ENCODE measurements at regions not wholly inside any gene's neighbourhood (a gene's known extent, or its start where the extent isn't known, plus 50 kb on each side); places are given as distances from the start of the nearest gene placed in this dataset.
A peak's percentile ranks its signal among the peaks of the same experiment; 100 is the strongest.

- H3K36me3 Mint-ChIP-seq, result no peaks in the 10 kb centered on the region
- H3K27ac Mint-ChIP-seq, result no peak overlapping the region
- Histone ChIP-seq H3K36me3 (no peaks in the 10 kb centered on the region), H3F3A (ENCODE audit: low read depth) (peaks cover 5% of the 10 kb centered on the region), H3K4me2 (no peak overlapping the region), H3K9me3 (ENCODE audit: low read depth) (no peaks in the 10 kb centered on the region), H3K4me3 (no peak overlapping the region), H3K27me3 (no peaks in the 10 kb centered on the region), H3K79me2 (ENCODE audit: low read depth) (no peaks in the 10 kb centered on the region), H4K20me1 (ENCODE audit: low read depth) (no peaks in the 10 kb centered on the region), H3K4me1 (peaks cover 17% of the 10 kb centered on the region), H3K9ac (no peak overlapping the region), H2AFZ (replicated peaks) (no peak overlapping the region), H3K27ac (no peak overlapping the region)
- H3K9me3 Mint-ChIP-seq, result no peaks in the 10 kb centered on the region
- H3K4me3 Mint-ChIP-seq, result no peak overlapping the region
- TF ChIP-seq EZH2 (IDR thresholded peaks at IDR 0.05) (no peak), EZH2phosphoT487 (IDR thresholded peaks at IDR 0.05) (no peak)
- TF ChIP-seq, protein P1, sequence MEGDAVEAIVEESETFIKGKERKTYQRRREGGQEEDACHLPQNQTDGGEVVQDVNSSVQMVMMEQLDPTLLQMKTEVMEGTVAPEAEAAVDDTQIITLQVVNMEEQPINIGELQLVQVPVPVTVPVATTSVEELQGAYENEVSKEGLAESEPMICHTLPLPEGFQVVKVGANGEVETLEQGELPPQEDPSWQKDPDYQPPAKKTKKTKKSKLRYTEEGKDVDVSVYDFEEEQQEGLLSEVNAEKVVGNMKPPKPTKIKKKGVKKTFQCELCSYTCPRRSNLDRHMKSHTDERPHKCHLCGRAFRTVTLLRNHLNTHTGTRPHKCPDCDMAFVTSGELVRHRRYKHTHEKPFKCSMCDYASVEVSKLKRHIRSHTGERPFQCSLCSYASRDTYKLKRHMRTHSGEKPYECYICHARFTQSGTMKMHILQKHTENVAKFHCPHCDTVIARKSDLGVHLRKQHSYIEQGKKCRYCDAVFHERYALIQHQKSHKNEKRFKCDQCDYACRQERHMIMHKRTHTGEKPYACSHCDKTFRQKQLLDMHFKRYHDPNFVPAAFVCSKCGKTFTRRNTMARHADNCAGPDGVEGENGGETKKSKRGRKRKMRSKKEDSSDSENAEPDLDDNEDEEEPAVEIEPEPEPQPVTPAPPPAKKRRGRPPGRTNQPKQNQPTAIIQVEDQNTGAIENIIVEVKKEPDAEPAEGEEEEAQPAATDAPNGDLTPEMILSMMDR (IDR thresholded peaks at IDR 0.05), result no peak
- H3K4me1 Mint-ChIP-seq, result peaks cover 18% of the 10 kb centered on the region
- H3K27me3 Mint-ChIP-seq (ENCODE audit: insufficient read depth, low read depth), result no peaks in the 10 kb centered on the region
- no peak for DNase-seq (ENCODE audit: low spot score)
These were observed 76.5 kb upstream of the PPP1R3C start for GRCh38 chr10:91709394-91709798.

GRCh38 chr10:91708174-91708861 lies 75.4 kb upstream of the PPP1R3C start:
- Histone ChIP-seq H4K20me1 (ENCODE audit: low read depth) (no peaks in the 10 kb centered on the region), H3K36me3 (no peaks in the 10 kb centered on the region), H3K79me2 (ENCODE audit: low read depth) (no peaks in the 10 kb centered on the region), H2AFZ (replicated peaks) (no peak overlapping the region), H3K27ac (no peak overlapping the region), H3F3A (ENCODE audit: low read depth) (peaks cover 5% of the 10 kb centered on the region), H3K4me2 (no peak overlapping the region), H3K9me3 (ENCODE audit: low read depth) (no peaks in the 10 kb centered on the region), H3K4me3 (no peak overlapping the region), H3K27me3 (no peaks in the 10 kb centered on the region), H3K9ac (no peak overlapping the region), H3K4me1 (peaks cover 17% of the 10 kb centered on the region)
- no peak for TF ChIP-seq EZH2phosphoT487 (IDR thresholded peaks at IDR 0.05)
- TF ChIP-seq EZH2 (IDR thresholded peaks at IDR 0.05), result no peak
- TF ChIP-seq, protein P1 (IDR thresholded peaks at IDR 0.05), result no peak
- no peak for DNase-seq (ENCODE audit: low spot score)
- no peaks in the 10 kb centered on the region for H3K27me3 Mint-ChIP-seq (ENCODE audit: insufficient read depth, low read depth)
- H3K9me3 Mint-ChIP-seq, result no peaks in the 10 kb centered on the region
- peaks cover 18% of the 10 kb centered on the region for H3K4me1 Mint-ChIP-seq
- H3K4me3 Mint-ChIP-seq, result no peak overlapping the region
- H3K36me3 Mint-ChIP-seq, result no peaks in the 10 kb centered on the region
- no peak overlapping the region for H3K27ac Mint-ChIP-seq

DNA sequence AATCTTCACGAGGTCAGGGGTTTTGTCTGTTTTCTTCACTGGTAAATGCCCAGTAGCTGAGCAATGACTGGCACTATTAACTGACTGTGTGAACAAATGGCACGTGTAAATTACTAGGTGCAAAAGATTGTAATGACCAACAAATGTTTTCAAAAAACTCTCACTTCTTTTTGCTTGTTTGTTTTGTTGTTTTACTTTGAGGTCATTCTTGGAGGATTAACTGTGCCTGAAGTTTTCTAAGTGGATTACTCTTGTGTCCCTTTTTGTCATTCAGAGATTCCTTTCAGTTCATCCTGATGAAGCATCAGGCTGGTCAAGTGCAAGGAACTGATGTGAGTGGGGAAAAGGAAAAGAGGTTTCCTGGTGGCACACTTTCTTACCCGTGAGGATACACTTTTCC lies 74.4 kb upstream of the PPP1R3C start:
- Mint-ChIP-seq H3K9me3 (no peaks in the 10 kb centered on the region), H3K27ac (no peak overlapping the region), H3K27me3 (ENCODE audit: insufficient read depth, low read depth) (no peaks in the 10 kb centered on the region), H3K4me3 (no peak overlapping the region), H3K36me3 (no peaks in the 10 kb centered on the region), H3K4me1 (peaks cover 13% of the 10 kb centered on the region)
- TF ChIP-seq EZH2phosphoT487 (IDR thresholded peaks at IDR 0.05), result peak; percentile 39
- TF ChIP-seq EZH2 (IDR thresholded peaks at IDR 0.05), result no peak
- TF ChIP-seq, protein P1 (IDR thresholded peaks at IDR 0.05), result no peak
- Histone ChIP-seq H3K4me2 (no peak overlapping the region), H3K4me1 (peaks cover 12% of the 10 kb centered on the region), H3K36me3 (no peaks in the 10 kb centered on the region), H3K9ac (no peak overlapping the region), H3K27me3 (no peaks in the 10 kb centered on the region), H3K9me3 (ENCODE audit: low read depth) (no peaks in the 10 kb centered on the region), H3F3A (ENCODE audit: low read depth) (peaks cover 1% of the 10 kb centered on the region), H3K4me3 (no peak overlapping the region), H3K79me2 (ENCODE audit: low read depth) (no peaks in the 10 kb centered on the region), H3K27ac (no peak overlapping the region), H2AFZ (replicated peaks) (no peak overlapping the region), H4K20me1 (ENCODE audit: low read depth) (no peaks in the 10 kb centered on the region)
- peak; percentile 19 for DNase-seq (ENCODE audit: low spot score)
